NT2/D1 (cell line): ENCODE measurements at regions not wholly inside any gene's neighbourhood (a gene's known extent, or its start where the extent isn't known, plus 50 kb on each side); places are given as distances from the start of the nearest gene placed in this dataset.

ENCODE experiments used
- YY1 ChIP-seq: IDR thresholded peaks from 2 replicates; pipeline ENCODE4 v1.6.1; 2011; ENCODE audit not compliant: insufficient read length, insufficient read depth
- ZNF274 ChIP-seq: IDR thresholded peaks from 2 replicates; pipeline ENCODE4 v1.6.1; 2011; ENCODE audit warnings: mild to moderate bottlenecking, low read depth, low read length

GRCh38 chr5:133703935-133704334, 91.6 kb upstream of the FSTL4 start:
- no peak for TF ChIP-seq ZNF274
- TF ChIP-seq YY1, result no peak
